SJCRH30 (cell line): ENCODE measurements at regions not wholly inside any gene's neighbourhood (a gene's known extent, or its start where the extent isn't known, plus 50 kb on each side); places are given as distances from the start of the nearest gene placed in this dataset.

Experiments used
- DNase-seq, 2 experiments: peaks; one replicate each; pipeline ENCODE4 v3.0.0-alpha.2; 2015 to 2020
- H3K27ac ChIP-seq: fragments of 250-450 bp; sonication (Bioruptor Pico); 2 replicates; pipeline ENCODE4 v1.5.1; 2020; ENCODE audit warnings: mild to moderate bottlenecking, moderate library complexity
- H3K27me3 ChIP-seq: fragments of 250-450 bp; sonication (Bioruptor Pico); 2 replicates; pipeline ENCODE4 v1.5.1; 2020; ENCODE audit warnings: mild to moderate bottlenecking, moderate library complexity
- H3K36me3 ChIP-seq: fragments of 250-450 bp; sonication (Bioruptor Pico); 2 replicates; pipeline ENCODE4 v1.5.1; 2020; ENCODE audit warnings: mild to moderate bottlenecking, moderate library complexity
- H3K4me1 ChIP-seq: fragments of 250-450 bp; sonication (Bioruptor Pico); 2 replicates; pipeline ENCODE4 v1.5.1; 2020; ENCODE audit warnings: mild to moderate bottlenecking, moderate library complexity
- H3K4me3 ChIP-seq: fragments of 250-450 bp; sonication (Bioruptor Pico); 2 replicates; pipeline ENCODE4 v1.5.1; 2020; ENCODE audit warnings: mild to moderate bottlenecking, moderate library complexity
- H3K9me3 ChIP-seq: fragments of 250-450 bp; sonication (Bioruptor Pico); replicated peaks from 2 replicates; pipeline ENCODE4 v1.5.1; 2020; ENCODE audit warnings: mild to moderate bottlenecking, moderate library complexity

DNA sequence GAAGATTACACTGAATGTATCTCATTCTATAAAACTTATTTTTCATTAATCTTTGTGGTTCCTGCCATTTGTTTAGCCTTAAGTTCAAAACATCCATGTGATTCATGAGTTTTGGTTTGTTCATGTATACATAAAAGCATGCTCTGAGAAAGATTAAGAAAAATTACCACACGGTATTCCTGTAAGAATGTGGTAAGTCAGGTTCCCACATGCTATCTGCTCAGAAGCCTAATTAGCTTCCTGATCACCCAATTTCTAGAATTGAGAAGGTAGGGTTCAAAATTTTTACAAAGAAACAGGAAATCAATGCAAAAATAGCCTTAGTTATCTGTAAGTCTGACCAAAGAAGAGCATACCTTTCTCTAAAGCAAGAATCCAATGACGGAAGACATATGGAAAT, 241.6 kb upstream of the VRK2 start:
- Histone ChIP-seq H3K27ac (no peak overlapping the region), H3K9me3 (no peaks in the 10 kb centered on the region)
- no peak for DNase-seq

DNA sequence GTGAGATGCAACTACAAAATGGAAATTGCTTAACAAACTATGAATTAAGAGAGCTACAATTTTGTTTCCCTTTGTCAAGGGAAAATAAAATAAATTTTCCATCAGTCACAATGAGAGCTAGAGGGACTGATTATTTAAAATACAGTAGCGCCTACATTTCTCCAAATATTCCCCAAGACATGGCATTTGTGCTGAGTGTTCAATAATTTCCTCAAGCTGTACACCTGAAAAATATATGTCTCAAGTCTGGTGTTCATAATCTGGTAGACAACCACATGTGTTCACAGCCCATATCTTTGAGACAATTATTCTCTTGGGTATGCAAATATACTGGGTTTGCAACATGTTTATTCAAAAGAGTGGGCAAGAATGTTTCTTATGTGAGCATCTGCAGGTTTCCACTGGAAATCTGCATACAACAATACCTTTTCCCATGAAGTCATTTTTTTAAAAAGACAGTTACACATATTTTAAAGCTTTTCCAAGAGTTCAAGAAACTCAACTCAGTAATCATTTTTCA, 240.1 kb upstream of the VRK2 start:
- no peaks in the 10 kb centered on the region for H3K9me3 ChIP-seq
- no peaks in the 10 kb centered on the region for H3K4me1 ChIP-seq
- no peak overlapping the region for H3K4me3 ChIP-seq
- H3K27me3 ChIP-seq = no peaks in the 10 kb centered on the region; the same call in 1 of the 2 replicates
- no peak for DNase-seq
- H3K27ac ChIP-seq = no peak overlapping the region
- no peaks in the 10 kb centered on the region for H3K36me3 ChIP-seq

More for the DNA sequence above, 241.6 kb upstream of the VRK2 start:
- no peaks in the 10 kb centered on the region for H3K36me3 ChIP-seq
- H3K4me1 ChIP-seq = no peaks in the 10 kb centered on the region
- no peak overlapping the region for H3K4me3 ChIP-seq
- H3K27me3 ChIP-seq = no peaks in the 10 kb centered on the region; the same call in 1 of the 2 replicates

DNA sequence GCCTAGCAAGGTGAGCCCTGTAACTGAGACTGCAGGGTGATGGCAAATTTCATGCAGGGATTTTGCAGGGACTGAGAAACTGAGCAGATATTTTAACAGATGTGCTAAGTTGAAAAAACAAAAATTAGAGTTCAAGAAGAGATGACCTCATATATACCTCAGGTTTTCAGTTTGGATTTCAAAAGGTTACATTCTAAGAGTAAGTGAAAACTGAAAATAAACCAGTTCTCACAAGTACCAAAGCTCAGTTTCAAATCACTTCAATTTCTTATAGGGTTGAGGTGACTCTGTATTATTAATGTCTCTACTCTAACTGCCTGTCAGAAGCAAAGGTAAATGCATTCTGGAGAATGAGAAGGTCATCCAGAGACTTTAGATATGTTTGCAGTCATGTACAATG, 237.4 kb upstream of the VRK2 start:
- no peak for DNase-seq
- no peak overlapping the region for H3K27ac ChIP-seq
- no peaks in the 10 kb centered on the region; the same call in 1 of the 2 replicates for H3K27me3 ChIP-seq
- no peaks in the 10 kb centered on the region for H3K9me3 ChIP-seq
- H3K4me3 ChIP-seq = no peak overlapping the region
- no peaks in the 10 kb centered on the region for H3K36me3 ChIP-seq
- no peaks in the 10 kb centered on the region for H3K4me1 ChIP-seq

DNA sequence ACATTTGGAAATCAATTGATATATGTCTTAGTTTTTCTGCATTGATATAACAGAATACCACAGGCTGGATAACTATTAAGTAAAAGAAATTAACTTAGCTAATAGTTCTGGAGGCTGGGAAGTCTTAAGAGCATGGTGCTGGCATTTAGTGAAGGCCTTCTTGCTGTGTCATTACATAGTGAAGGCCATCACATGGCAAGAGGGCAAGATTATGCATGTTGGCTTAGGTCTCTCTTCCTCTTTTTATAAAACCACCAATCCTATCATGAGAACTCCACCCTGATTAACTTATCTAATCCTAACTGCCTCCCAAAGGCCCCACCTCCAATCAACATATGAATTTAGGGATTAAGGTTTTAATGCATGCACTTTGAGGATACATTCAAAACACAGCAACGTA, 225.5 kb upstream of the VRK2 start:
- Histone ChIP-seq H3K9me3 (no peaks in the 10 kb centered on the region), H3K27me3 (no peaks in the 10 kb centered on the region), H3K36me3 (no peaks in the 10 kb centered on the region), H3K4me3 (no peak overlapping the region), H3K27ac (no peak overlapping the region), H3K4me1 (no peaks in the 10 kb centered on the region)
- no peak for DNase-seq

DNA sequence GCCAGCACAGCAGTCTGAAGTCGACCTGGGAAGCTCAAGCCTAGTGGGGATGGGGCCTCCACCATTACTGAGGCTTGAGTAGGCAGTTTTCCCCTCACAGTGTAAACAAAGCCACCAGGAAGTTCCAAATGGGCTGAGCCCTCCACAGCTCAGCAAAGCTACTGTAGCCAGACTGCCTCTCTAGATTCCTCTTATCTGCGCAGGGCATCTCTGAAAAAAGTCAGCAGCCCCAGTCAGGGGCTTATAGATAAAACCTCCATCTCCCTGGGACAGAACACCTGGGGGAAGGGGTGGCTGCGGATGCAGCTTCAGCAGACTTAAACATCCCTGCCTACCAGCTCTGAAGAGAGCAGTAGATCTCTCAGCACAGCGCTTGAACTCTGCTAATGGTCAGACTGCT, 218.4 kb upstream of the VRK2 start:
- Histone ChIP-seq H3K27ac (no peak overlapping the region), H3K36me3 (no peaks in the 10 kb centered on the region), H3K9me3 (no peaks in the 10 kb centered on the region), H3K27me3 (peaks cover 7% of the 10 kb centered on the region; the same call in 1 of the 2 replicates), H3K4me1 (no peaks in the 10 kb centered on the region), H3K4me3 (no peak overlapping the region)
- DNase-seq = no peak

DNA sequence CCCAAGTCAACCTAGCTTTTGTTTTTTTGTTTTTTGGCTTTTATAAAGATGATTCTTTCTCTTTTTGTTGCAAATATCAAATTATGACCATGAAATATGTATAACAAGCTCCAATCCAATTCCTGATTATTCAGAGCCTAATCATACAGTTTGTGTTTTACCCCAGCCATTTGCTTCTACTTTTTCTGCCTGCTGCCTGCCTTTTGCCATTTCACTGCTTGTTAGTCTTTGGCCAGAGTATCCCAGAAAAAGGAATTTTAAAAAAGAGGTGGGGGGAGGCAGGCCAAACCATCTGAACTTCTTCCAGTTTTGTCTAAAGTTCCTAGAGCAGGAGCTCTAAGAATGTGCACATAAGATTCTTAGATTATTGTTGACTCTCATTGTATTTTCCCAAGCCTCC, 211.9 kb upstream of the VRK2 start:
- no peak for DNase-seq
- Histone ChIP-seq H3K4me1 (no peaks in the 10 kb centered on the region), H3K9me3 (no peaks in the 10 kb centered on the region), H3K36me3 (no peaks in the 10 kb centered on the region), H3K27me3 (no peaks in the 10 kb centered on the region; the same call in 1 of the 2 replicates), H3K27ac (no peak overlapping the region), H3K4me3 (no peak overlapping the region)

DNA sequence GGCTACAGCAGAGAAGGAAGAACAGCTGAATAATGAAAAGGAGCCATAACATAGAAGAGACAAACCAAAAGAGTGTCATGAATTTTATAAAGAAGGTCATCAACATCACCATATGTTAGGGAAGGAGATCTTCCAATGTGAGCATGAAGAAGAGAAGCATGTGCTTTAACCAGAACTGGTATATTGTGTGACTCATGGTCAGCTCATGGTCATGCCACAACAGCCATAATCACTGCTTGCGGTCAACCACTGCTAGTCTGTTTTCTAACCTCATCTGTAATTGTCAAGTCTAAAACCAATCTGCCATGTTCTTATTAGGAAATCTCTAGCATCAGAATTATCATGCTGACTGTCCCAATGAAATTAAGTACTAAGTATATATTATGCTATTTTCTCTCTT, 204.1 kb upstream of the VRK2 start:
- Histone ChIP-seq H3K4me3 (no peak overlapping the region), H3K36me3 (no peaks in the 10 kb centered on the region), H3K9me3 (no peaks in the 10 kb centered on the region), H3K27ac (no peak overlapping the region), H3K27me3 (no peaks in the 10 kb centered on the region), H3K4me1 (no peaks in the 10 kb centered on the region)
- no peak for DNase-seq

DNA sequence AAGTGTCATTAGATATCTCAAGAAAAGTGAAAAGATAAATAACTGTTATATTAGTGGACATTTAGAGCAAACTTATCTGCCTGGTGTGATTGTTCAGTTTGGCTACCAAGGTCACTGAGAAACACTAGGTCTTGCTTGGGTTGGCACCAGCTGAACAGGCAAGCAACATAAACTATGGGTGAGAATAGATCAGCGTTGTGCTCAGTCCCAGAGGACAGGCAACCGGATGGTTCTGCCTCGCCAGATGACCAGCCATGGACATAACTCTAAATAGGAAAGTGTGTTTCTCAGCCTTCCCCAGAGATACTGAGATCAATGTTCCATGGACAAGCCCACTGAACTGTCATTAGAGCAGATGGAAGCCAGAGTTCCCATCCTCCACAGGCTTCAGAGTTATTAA, 203.4 kb upstream of the VRK2 start:
- Histone ChIP-seq H3K9me3 (no peaks in the 10 kb centered on the region), H3K27me3 (no peaks in the 10 kb centered on the region), H3K36me3 (no peaks in the 10 kb centered on the region), H3K27ac (no peak overlapping the region), H3K4me3 (no peak overlapping the region), H3K4me1 (no peaks in the 10 kb centered on the region)
- no peak for DNase-seq

DNA sequence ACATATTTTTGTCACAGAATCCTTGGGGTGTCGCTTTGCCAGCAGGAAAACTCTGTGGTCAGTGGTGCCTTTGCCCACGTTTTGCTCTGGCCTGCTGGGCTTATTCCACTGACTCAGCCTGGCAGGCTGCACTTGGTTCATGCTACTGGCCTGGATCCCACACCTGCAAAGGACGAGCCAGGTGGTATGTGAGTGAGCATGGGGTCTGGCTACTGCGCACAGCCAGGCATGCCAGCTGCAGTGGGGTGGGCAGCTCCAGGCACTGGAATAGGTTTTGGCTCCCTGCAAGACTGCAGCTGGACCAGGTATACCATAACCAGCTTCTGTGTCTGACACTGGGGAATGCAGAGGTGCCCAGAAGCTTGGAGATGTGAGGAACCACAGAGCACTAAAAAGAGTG, 197.9 kb upstream of the VRK2 start:
- no peak overlapping the region for H3K27ac ChIP-seq
- H3K36me3 ChIP-seq = no peaks in the 10 kb centered on the region
- no peaks in the 10 kb centered on the region for H3K4me1 ChIP-seq
- no peak for DNase-seq
- H3K9me3 ChIP-seq = no peaks in the 10 kb centered on the region
- no peak overlapping the region for H3K4me3 ChIP-seq
- H3K27me3 ChIP-seq = no peaks in the 10 kb centered on the region

DNA sequence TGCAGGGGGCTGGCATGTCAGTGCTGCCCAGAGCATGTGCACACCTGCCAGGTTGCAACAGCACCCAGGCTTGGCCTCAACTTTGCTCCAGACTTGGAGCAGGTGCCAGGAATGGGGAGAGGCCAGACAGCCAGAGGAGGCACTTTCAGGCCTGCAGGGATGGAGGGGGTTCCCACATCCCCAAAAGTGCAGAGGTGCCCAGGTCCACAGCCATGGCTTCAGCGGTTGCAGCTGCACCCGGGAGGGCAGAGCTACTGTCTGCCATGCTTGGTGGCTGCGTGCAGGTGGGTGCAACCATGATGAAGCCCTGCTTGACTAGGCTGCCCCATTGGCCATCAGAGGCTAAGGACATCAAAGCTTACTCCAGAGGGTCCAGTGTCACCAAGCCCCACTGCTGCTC, 196.8 kb upstream of the VRK2 start:
- no peak for DNase-seq
- no peaks in the 10 kb centered on the region for H3K36me3 ChIP-seq
- no peak overlapping the region for H3K27ac ChIP-seq
- no peak overlapping the region for H3K4me3 ChIP-seq
- no peaks in the 10 kb centered on the region for H3K9me3 ChIP-seq
- no peaks in the 10 kb centered on the region for H3K27me3 ChIP-seq
- no peaks in the 10 kb centered on the region for H3K4me1 ChIP-seq

DNA sequence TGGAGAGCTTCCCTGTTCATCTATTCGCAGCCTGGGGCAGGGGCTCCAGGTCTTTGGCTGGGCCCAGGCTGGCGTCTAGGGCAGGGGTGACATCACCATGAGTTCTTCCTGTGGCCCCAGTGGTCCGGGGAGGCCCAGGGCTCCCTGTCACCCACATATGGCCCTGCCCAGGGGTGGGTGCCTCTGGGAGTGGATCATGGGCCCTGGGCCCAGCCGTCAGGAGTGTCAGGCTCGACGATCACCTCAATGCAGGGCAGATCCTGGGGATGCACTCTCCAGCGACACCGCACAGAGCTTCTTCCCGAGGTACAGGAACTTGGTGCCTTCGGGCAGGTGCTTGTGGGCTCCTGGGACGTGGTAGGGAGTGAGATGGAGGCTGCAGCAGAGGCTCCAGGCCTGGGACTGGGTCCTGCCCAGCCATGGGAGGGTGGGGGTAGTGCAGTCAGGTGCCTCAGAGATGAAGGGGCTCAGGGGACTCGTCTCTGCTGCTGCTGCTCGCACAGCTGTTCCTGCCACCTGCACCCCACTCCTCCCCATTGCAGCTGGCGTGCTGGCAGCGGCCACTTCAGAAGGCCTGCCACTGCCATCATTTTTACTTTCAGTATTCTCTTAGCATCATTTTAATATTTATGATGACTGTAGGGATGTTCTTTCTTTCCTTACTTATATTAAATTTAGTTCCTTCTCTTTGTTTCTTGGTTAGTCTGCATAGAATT, 196.0 kb upstream of the VRK2 start:
- Histone ChIP-seq H3K27me3 (no peaks in the 10 kb centered on the region), H3K36me3 (no peaks in the 10 kb centered on the region), H3K4me1 (no peaks in the 10 kb centered on the region), H3K9me3 (no peaks in the 10 kb centered on the region), H3K27ac (no peak overlapping the region), H3K4me3 (no peak overlapping the region)
- no peak for DNase-seq

DNA sequence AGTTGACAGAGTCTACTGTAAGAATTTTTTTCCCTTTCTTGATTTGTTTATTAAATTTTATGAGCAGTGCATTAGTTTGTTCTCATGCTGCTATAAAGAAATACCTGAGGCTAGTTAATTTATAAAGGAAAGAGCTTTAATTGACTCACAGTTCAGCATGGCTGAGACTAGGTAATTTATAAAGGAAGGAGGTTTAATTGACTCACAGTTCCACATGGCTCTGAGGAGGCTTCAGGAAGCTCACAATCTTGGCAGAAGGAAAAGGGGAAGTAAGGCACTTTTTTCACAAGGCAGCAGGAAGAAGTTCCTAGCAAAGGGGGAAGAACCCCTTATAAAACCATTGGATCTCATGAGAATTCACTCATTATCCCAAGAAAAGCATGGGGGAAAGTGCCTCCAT, 191.4 kb upstream of the VRK2 start:
- H3K9me3 ChIP-seq = no peaks in the 10 kb centered on the region

DNA sequence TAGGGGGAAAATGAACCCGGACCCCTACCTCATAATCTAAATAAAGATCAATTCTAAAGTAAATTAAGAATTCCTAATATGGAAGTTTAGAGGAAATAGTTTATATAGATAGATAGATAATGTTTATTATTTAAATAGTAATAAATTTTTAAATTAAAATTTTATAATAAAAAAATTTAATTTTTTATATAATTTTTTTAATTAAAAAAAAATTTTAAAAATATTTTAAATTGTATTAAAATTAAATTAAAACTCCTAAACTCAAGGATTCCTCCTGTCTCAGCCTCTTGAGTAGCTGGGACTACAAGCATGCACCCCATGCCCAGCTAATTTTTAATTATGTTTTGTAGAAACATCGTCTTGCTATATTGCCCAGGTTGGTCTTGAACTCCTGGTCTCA, 186.9 kb upstream of the VRK2 start:
- Histone ChIP-seq H3K4me1 (no peaks in the 10 kb centered on the region), H3K9me3 (no peaks in the 10 kb centered on the region), H3K27me3 (no peaks in the 10 kb centered on the region; the same call in 1 of the 2 replicates), H3K27ac (no peak overlapping the region), H3K4me3 (no peak overlapping the region), H3K36me3 (no peaks in the 10 kb centered on the region)
- no peak for DNase-seq

More for the DNA sequence above, 191.4 kb upstream of the VRK2 start:
- Histone ChIP-seq H3K4me1 (no peaks in the 10 kb centered on the region), H3K4me3 (no peak overlapping the region), H3K27ac (no peak overlapping the region), H3K27me3 (no peaks in the 10 kb centered on the region; the same call in 1 of the 2 replicates), H3K36me3 (no peaks in the 10 kb centered on the region)
- no peak for DNase-seq

DNA sequence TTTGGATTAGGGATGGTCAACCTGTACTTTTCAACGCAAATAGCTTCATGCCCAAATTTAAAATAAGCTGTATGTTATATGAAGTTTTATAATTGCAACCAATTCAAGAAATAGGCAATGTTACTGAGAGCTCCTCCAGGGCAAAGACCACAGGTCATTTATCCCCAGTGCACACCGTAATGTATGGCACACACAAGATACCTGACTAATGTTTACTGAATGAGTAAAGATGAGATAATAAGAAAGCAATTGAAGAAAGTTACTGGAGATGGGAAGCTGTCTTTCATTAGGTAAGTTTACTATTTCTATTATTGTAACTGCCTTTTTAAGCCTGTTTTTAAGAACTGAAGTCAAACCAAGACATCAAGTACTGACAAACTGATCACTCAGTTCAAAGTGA, 184.5 kb upstream of the VRK2 start:
- H3K4me3 ChIP-seq = no peak overlapping the region
- no peak for DNase-seq
- H3K36me3 ChIP-seq = no peaks in the 10 kb centered on the region
- H3K27me3 ChIP-seq = no peaks in the 10 kb centered on the region; the same call in 1 of the 2 replicates
- H3K4me1 ChIP-seq = no peaks in the 10 kb centered on the region
- no peaks in the 10 kb centered on the region for H3K9me3 ChIP-seq
- no peak overlapping the region for H3K27ac ChIP-seq

DNA sequence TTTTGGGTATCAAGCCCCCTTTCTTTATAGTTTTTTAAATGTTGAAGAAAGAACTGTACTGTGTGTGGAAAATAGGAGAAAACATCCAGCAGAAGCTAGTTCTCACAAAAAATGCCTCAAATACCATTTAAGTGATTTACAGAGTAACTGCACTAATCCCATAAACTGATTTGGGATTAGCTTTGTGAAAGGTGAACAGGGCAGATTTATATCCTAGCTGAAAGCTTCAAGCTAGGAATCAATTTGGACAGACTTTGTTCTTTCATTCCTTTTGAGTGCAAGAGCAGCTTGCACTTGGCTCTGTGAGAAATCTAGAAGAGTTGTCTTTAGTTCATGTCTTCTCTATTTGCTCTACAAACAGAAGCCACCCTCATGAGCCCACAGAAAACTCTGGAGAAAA, 183.9 kb upstream of the VRK2 start:
- no peak overlapping the region for H3K4me3 ChIP-seq
- H3K27ac ChIP-seq = no peak overlapping the region
- H3K9me3 ChIP-seq = no peaks in the 10 kb centered on the region
- no peaks in the 10 kb centered on the region; the same call in 1 of the 2 replicates for H3K27me3 ChIP-seq
- no peaks in the 10 kb centered on the region for H3K4me1 ChIP-seq
- no peak for DNase-seq
- H3K36me3 ChIP-seq = no peaks in the 10 kb centered on the region

DNA sequence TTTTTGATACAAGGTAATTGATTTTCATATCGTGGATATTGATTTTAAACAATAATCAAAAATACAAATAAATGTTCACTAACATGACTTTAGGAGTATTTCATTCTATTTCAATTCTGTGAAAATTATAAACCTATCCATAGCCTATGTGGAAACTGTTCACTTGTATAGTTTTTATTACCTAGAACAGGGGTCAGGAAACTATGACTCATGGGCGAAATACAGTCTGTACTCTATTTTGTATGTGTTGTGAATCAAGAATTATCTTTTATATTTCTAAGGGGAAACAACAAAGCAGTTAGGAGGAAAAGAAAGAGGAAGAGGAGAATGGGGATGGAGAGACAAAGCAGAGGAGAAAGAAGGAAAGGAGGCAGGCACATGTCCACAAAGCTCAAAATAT, 181.7 kb upstream of the VRK2 start:
- H3K4me1 ChIP-seq = no peaks in the 10 kb centered on the region
- DNase-seq = no peak
- H3K27me3 ChIP-seq = no peaks in the 10 kb centered on the region; the same call in 1 of the 2 replicates
- H3K9me3 ChIP-seq = no peaks in the 10 kb centered on the region
- H3K36me3 ChIP-seq = no peaks in the 10 kb centered on the region
- no peak overlapping the region for H3K27ac ChIP-seq
- no peak overlapping the region for H3K4me3 ChIP-seq
